Endothelial cell of umbilical vein (primary cell): ENCODE measurements at regions not wholly inside any gene's neighbourhood (a gene's known extent, or its start where the extent isn't known, plus 50 kb on each side); places are given as distances from the start of the nearest gene placed in this dataset.

Experiments
- BruUV-seq: library from RNA; stranded (reverse); fragments of 400-500 nt; replicated peaks from 2 replicates; lab custom pipeline; 2021; lab: Mats Ljungman, UMichigan
- CTCF ChIA-PET: fragments of 300-600, 350-600 bp; sonication (Branson Sonifier 250); formaldehyde crosslinking; loops from one replicate; lab custom pipeline; 2021; ENCODE audit warnings: antibody characterized with exemption, inconsistent platforms; lab: Charles Lee
- POLR2A ChIA-PET: fragments of 300-600, 350-600 bp; sonication (Branson Sonifier 250); formaldehyde crosslinking; loops from one replicate; lab custom pipeline; 2021; ENCODE audit warnings: antibody characterized with exemption, inconsistent platforms; lab: Charles Lee
- DNase-seq: peaks from one replicate; pipeline ENCODE4 v3.0.0-alpha.2; 2011; ENCODE audit warnings: low read depth, low spot score
- FAIRE-seq: peaks from 2 replicates; lab custom pipeline; 2011; peaks lifted over from hg19 to GRCh38; lab: Jason Lieb, UNC
- H2AFZ ChIP-seq: 2 replicates; pipeline ENCODE4 v1.6.0; 2012; ENCODE audit warnings: low read depth, low read length, control low read depth, inconsistent platforms
- H3K27ac ChIP-seq: 2 replicates; pipeline ENCODE4 v1.5.1; 2011; ENCODE audit warnings: low read depth, mild to moderate bottlenecking, control low read depth, low read length, moderate library complexity; ENCODE audit not compliant: insufficient read depth
- H3K27me3 ChIP-seq, 2 experiments: 2 replicates each; pipeline versions ENCODE4 v1.6.0 to v1.6.1; 2011; ENCODE audit warnings: low read length in 2 of 2, mixed read lengths in 1 of 2; ENCODE audit not compliant: control insufficient read depth in 2 of 2, insufficient read depth in 2 of 2
- H3K36me3 ChIP-seq, 2 experiments: 2 replicates in 1 of 2; 3 replicates in 1 of 2; pipeline ENCODE4 v1.5.1; 2011; ENCODE audit warnings: low read length in 2 of 2, mild to moderate bottlenecking in 1 of 2, moderate library complexity in 1 of 2; ENCODE audit not compliant: control insufficient read depth in 2 of 2, insufficient read depth in 2 of 2; ENCODE audit errors: extremely low read depth in 1 of 2
- H3K4me1 ChIP-seq: 3 replicates; pipeline ENCODE4 v1.5.1; 2011; ENCODE audit warnings: mild to moderate bottlenecking, low read length; ENCODE audit not compliant: control insufficient read depth, insufficient read depth; ENCODE audit errors: extremely low read depth
- H3K4me2 ChIP-seq: 2 replicates; pipeline ENCODE4 v1.6.1; 2011; ENCODE audit warnings: low read length, control low read depth, mixed read lengths; ENCODE audit not compliant: insufficient read depth
- H3K4me3 ChIP-seq, 3 experiments: fragments of 200-600 bp in 1 of 3; sonication (generic), shearing (Covaris generic) in 1 of 3; replicated peaks in 1 of 3; 2 replicates each; pipeline ENCODE4 v1.5.1; 2011 to 2016; ENCODE audit warnings: control low read depth in 3 of 3, low read length in 3 of 3, mild to moderate bottlenecking in 2 of 3, inconsistent platforms in 1 of 3, low read depth in 1 of 3, moderate library complexity in 1 of 3; ENCODE audit not compliant: insufficient read depth in 1 of 3
- H3K79me2 ChIP-seq: 2 replicates; pipeline ENCODE4 v1.6.0; 2012; ENCODE audit warnings: low read length, inconsistent platforms; ENCODE audit not compliant: control insufficient read depth, insufficient read depth
- H3K9ac ChIP-seq: replicated peaks from 2 replicates; pipeline ENCODE3; 2011; ENCODE audit warnings: low read length, control low read depth; ENCODE audit not compliant: insufficient read depth; ENCODE audit errors: extremely low read depth
- H3K9me1 ChIP-seq: replicated peaks from 3 replicates; pipeline ENCODE4 v1.6.0; 2011; ENCODE audit warnings: mild to moderate bottlenecking, low read length; ENCODE audit not compliant: control insufficient read depth, insufficient read depth; ENCODE audit errors: extremely low read depth
- H3K9me3 ChIP-seq: replicated peaks from 2 replicates; pipeline ENCODE4 v1.5.1; 2012; ENCODE audit warnings: low read length, inconsistent platforms; ENCODE audit not compliant: control insufficient read depth, insufficient read depth
- H4K20me1 ChIP-seq: replicated peaks from 2 replicates; pipeline ENCODE3; 2011; ENCODE audit warnings: mild to moderate bottlenecking, low read length; ENCODE audit not compliant: control insufficient read depth, insufficient read depth; ENCODE audit errors: extremely low read depth
- EZH2 ChIP-seq: IDR thresholded peaks from 2 replicates; pipeline ENCODE4 v1.6.1; 2012; ENCODE audit warnings: borderline replicate concordance, low read depth, mild to moderate bottlenecking, moderate library complexity, low read length, inconsistent platforms; ENCODE audit not compliant: severe bottlenecking
- FOS ChIP-seq: IDR thresholded peaks from 2 replicates; pipeline ENCODE4 v1.6.1; 2011; ENCODE audit warnings: mild to moderate bottlenecking, low read length, moderate library complexity, borderline replicate concordance; ENCODE audit not compliant: insufficient read depth
- GATA2 ChIP-seq: IDR thresholded peaks from 2 replicates; pipeline ENCODE4 v1.7.0; 2011; ENCODE audit warnings: low read depth, mild to moderate bottlenecking, moderate library complexity, mixed read lengths, low read length; ENCODE audit not compliant: insufficient read length, insufficient read depth
- JUN ChIP-seq: IDR thresholded peaks from 2 replicates; pipeline ENCODE4 v1.6.1; 2011; ENCODE audit warnings: borderline replicate concordance, low read depth; ENCODE audit not compliant: insufficient read length, insufficient read depth
- MYC ChIP-seq: IDR thresholded peaks from one replicate; pipeline ENCODE4 v1.6.1; 2011; ENCODE audit warnings: mild to moderate bottlenecking, low read depth, low read length
- POLR2A ChIP-seq: IDR thresholded peaks from 2 replicates; pipeline ENCODE4 v1.6.1; 2012; ENCODE audit warnings: low read depth, mild to moderate bottlenecking, control low read depth, low read length
- POLR2AphosphoS5 ChIP-seq: IDR thresholded peaks from 2 replicates; pipeline ENCODE4 v1.6.1; 2012; ENCODE audit warnings: low read depth, mild to moderate bottlenecking, control low read depth, low read length, moderate library complexity; ENCODE audit not compliant: insufficient read depth
- dilution Hi-C: fragments of 300-500 bp; cut with MboI; formaldehyde crosslinking; loops from one replicate; pipeline ENCODE4 v1.15.0; 2019; ENCODE audit warnings: low sequenced_read_pairs; ENCODE audit not compliant: extremely low pct_ligation_motif_present
- intact Hi-C: fragments of 100-400 bp; cut with micrococcal nuclease; formaldehyde crosslinking; loops from one replicate; pipeline ENCODE4 v1.10.0; 2022
- TF ChIP-seq, protein P1 (sequence below), 2 donors: IDR thresholded peaks; 1 replicate in 1 of 2; 2 replicates in 1 of 2; pipeline ENCODE4 v1.5.1; 2011; ENCODE audit warnings: low read length in 2 of 2, mild to moderate bottlenecking in 2 of 2, moderate library complexity in 2 of 2, control low read depth in 1 of 2, inconsistent platforms in 1 of 2, low read depth in 1 of 2; ENCODE audit not compliant: insufficient read depth in 1 of 2; ENCODE audit errors: extremely low read depth in 1 of 2
- TF ChIP-seq, protein P2 (sequence below): IDR thresholded peaks from 2 replicates; pipeline ENCODE4 v1.6.1; 2011; ENCODE audit not compliant: insufficient read depth, insufficient read length

DNA sequence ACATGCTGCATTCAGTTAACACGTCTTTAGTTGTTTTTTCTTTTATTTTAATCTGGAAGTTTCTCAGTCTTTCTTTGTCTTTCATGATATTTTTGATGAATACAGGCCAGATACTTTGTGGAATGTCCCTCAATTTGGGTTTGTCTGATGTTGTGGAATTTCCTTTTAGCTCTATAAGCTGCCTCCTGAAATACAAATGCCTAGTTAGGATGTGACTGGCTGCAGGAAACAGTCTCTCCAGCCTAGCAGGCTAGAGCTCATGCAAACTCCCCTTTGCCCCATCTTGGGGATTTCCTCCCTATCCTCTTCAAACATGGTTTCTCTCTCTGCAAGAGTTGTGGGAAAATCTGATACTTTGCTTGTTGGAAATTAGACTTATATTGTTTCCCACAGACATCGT, 89.3 kb upstream of the JAG1 start:
- H3K27me3 ChIP-seq = no peaks in the 10 kb centered on the region
- no peaks in the 10 kb centered on the region for H3K9me1 ChIP-seq
- H3K4me1 ChIP-seq = peaks cover 39% of the 10 kb centered on the region
- no peaks in the 10 kb centered on the region for H4K20me1 ChIP-seq
- H3K9me3 ChIP-seq = peaks cover 2% of the 10 kb centered on the region
- FAIRE-seq (no peak), DNase-seq (no peak)
- POLR2A ChIA-PET = no interaction called here
- H3K4me2 ChIP-seq = no peak overlapping the region
- no TSS peak for BruUV-seq
- no peak overlapping the region for H3K9ac ChIP-seq
- H3K79me2 ChIP-seq = no peaks in the 10 kb centered on the region
- dilution Hi-C loops = no loop called here
- CTCF ChIA-PET = interaction anchor here (1.3 kb wide), 1 partner anchor 20 kb away, joined by 3 read pairs; no protein-coding TSS in a partner anchor
- TF ChIP-seq FOS = no peak
- H3K36me3 ChIP-seq = no peaks in the 10 kb centered on the region
- intact Hi-C loops = loop anchor here (10.0 kb wide), 2 partner anchors 208 to 442 kb away; no protein-coding TSS in a partner anchor
- no peak overlapping the region for H2AFZ ChIP-seq
- H3K27ac ChIP-seq = no peak overlapping the region
- H3K4me3 ChIP-seq = no peak overlapping the region

DNA sequence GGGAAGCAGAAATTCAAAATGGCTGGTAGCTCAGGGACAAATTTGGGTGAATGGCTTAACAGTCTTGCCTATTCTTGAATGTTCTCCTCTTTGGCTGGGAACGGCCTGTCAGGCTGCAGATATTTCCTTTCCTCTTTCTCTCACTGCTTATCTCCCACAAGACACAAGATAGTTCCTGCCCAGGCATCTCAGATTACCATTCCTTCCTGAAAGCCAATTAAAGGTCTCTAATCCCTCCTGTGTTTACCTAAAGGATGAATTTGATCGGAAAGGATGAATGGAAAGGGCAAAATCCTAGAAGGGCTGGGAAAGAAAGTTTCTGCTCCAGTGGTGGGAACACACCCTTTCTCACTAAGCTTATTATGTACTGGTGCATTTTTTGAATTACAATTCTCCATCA, 95.9 kb upstream of the JAG1 start:
- no peak overlapping the region for H3K27ac ChIP-seq
- H3K9me3 ChIP-seq = no peaks in the 10 kb centered on the region
- no peak overlapping the region for H3K9ac ChIP-seq
- intact Hi-C loops (loop anchor here (10.0 kb wide), 2 partner anchors 215 to 435 kb away; no protein-coding TSS in a partner anchor), dilution Hi-C loops (no loop called here)
- H4K20me1 ChIP-seq = no peaks in the 10 kb centered on the region
- BruUV-seq = no TSS peak
- ChIA-PET CTCF (interaction anchor here (1.0 to 1.4 kb wide), 2 partner anchors 95 to 435 kb away, joined by 3 read pairs; no protein-coding TSS in a partner anchor), POLR2A (no interaction called here)
- no peak for TF ChIP-seq POLR2AphosphoS5
- TF ChIP-seq GATA2 = no peak
- TF ChIP-seq, protein P1, sequence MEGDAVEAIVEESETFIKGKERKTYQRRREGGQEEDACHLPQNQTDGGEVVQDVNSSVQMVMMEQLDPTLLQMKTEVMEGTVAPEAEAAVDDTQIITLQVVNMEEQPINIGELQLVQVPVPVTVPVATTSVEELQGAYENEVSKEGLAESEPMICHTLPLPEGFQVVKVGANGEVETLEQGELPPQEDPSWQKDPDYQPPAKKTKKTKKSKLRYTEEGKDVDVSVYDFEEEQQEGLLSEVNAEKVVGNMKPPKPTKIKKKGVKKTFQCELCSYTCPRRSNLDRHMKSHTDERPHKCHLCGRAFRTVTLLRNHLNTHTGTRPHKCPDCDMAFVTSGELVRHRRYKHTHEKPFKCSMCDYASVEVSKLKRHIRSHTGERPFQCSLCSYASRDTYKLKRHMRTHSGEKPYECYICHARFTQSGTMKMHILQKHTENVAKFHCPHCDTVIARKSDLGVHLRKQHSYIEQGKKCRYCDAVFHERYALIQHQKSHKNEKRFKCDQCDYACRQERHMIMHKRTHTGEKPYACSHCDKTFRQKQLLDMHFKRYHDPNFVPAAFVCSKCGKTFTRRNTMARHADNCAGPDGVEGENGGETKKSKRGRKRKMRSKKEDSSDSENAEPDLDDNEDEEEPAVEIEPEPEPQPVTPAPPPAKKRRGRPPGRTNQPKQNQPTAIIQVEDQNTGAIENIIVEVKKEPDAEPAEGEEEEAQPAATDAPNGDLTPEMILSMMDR (IDR thresholded peaks at IDR 0.05; ENCODE audit: extremely low read depth in 1 of 2, insufficient read depth in 1 of 2, low read depth in 1 of 2, low read length in 2 of 2) = no peak
- TF ChIP-seq, protein P2, sequence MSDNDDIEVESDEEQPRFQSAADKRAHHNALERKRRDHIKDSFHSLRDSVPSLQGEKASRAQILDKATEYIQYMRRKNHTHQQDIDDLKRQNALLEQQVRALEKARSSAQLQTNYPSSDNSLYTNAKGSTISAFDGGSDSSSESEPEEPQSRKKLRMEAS = no peak
- no peak for TF ChIP-seq MYC
- TF ChIP-seq FOS = no peak
- no peak for TF ChIP-seq EZH2
- TF ChIP-seq POLR2A = no peak
- no peak for TF ChIP-seq JUN
- no peak for FAIRE-seq
- H3K27me3 ChIP-seq = no peaks in the 10 kb centered on the region
- no peaks in the 10 kb centered on the region for H3K9me1 ChIP-seq
- H3K36me3 ChIP-seq = no peaks in the 10 kb centered on the region
- peak; percentile 28 for DNase-seq
- H3K4me3 ChIP-seq = no peak overlapping the region
- H3K4me1 ChIP-seq = peaks cover 6% of the 10 kb centered on the region
- no peak overlapping the region for H2AFZ ChIP-seq
- no peak overlapping the region for H3K4me2 ChIP-seq
- no peaks in the 10 kb centered on the region for H3K79me2 ChIP-seq
